Activated B cell treated with CpG ODN at 0.5 μM for 24 hours (primary cell): ENCODE measurements at regions not wholly inside any gene's neighbourhood (a gene's known extent, or its start where the extent isn't known, plus 50 kb on each side); places are given as distances from the start of the nearest gene placed in this dataset.

ENCODE experiments used
- ATAC-seq: fragments of 200-7000 bp; cut with Tn5 transposase; one replicate; pipeline ENCODE4 v1.10.0; 2021; ENCODE audit warnings: low read depth, mild to moderate bottlenecking, moderate library complexity
- CTCF ChIA-PET: fragments of 350-600 bp; sonication (Branson Sonifier 250); formaldehyde crosslinking; loops from one replicate; lab custom pipeline; 2021; ENCODE audit warnings: antibody characterized with exemption; lab: Charles Lee
- POLR2A ChIA-PET: fragments of 350-600 bp; sonication (Branson Sonifier 250); formaldehyde crosslinking; loops from one replicate; lab custom pipeline; 2021; ENCODE audit warnings: antibody characterized with exemption; lab: Charles Lee
- DNase-seq: peaks from one replicate; pipeline ENCODE4 v3.0.0; 2022
- H3K27ac Mint-ChIP-seq: one replicate; pipeline ENCODE4 v1.8.0; 2020; ENCODE audit warnings: mixed read lengths
- H3K27me3 Mint-ChIP-seq: one replicate; pipeline ENCODE4 v1.8.0; 2021; ENCODE audit warnings: mixed read lengths
- H3K36me3 Mint-ChIP-seq: one replicate; pipeline ENCODE4 v1.8.0; 2021; ENCODE audit warnings: low read depth, mixed read lengths
- H3K4me1 Mint-ChIP-seq: one replicate; pipeline ENCODE4 v1.8.0; 2021; ENCODE audit warnings: mixed read lengths
- H3K4me3 Mint-ChIP-seq: one replicate; pipeline ENCODE4 v1.8.0; 2020; ENCODE audit warnings: mild to moderate bottlenecking, mixed read lengths
- H3K9me3 Mint-ChIP-seq: one replicate; pipeline ENCODE4 v1.8.0; 2020; ENCODE audit warnings: mixed read lengths
- intact Hi-C: fragments of 100-400 bp; cut with micrococcal nuclease; formaldehyde crosslinking; loops from one replicate; pipeline ENCODE4 v1.15.1; 2024
- TF ChIP-seq, protein P1 (sequence below): fragments of 200-600 bp; IDR thresholded peaks from one replicate; pipeline ENCODE4 v1.8.0; 2022; ENCODE audit warnings: antibody characterized with exemption, mild to moderate bottlenecking

DNA sequence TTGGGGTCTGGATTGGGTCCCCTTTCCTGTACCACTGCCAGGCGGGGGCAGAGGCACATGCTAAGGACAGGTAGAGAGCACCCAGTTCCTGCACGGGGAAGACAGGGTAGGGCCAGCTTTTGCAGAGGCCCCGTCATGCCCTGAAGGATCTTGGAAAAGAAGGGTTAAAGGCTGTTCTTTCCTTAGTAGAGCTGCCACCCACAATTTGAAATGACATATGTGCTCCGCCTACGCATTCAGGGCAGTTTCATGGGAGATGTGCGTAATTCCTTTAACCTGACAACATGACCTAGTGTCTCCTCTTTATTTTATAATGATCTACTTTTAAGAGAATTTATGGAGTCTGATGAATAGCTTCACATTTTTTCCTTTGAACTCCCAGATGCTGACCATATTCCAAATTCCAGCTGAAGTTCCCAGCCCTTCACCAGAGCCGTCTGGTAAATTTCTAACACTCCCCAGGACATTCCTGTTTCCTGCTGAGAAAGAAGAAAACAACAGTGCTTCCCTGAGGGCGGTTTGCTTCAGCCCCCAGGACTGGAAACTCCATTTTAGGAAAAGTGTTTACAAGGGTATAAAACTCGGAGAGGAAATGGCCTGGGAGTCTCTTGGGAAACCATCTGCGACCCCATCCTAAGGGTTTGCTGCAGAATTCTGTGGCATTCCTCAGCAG lies 58.9 kb upstream of the PLEKHG3 start:
- TF ChIP-seq, protein P1, sequence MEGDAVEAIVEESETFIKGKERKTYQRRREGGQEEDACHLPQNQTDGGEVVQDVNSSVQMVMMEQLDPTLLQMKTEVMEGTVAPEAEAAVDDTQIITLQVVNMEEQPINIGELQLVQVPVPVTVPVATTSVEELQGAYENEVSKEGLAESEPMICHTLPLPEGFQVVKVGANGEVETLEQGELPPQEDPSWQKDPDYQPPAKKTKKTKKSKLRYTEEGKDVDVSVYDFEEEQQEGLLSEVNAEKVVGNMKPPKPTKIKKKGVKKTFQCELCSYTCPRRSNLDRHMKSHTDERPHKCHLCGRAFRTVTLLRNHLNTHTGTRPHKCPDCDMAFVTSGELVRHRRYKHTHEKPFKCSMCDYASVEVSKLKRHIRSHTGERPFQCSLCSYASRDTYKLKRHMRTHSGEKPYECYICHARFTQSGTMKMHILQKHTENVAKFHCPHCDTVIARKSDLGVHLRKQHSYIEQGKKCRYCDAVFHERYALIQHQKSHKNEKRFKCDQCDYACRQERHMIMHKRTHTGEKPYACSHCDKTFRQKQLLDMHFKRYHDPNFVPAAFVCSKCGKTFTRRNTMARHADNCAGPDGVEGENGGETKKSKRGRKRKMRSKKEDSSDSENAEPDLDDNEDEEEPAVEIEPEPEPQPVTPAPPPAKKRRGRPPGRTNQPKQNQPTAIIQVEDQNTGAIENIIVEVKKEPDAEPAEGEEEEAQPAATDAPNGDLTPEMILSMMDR, result no peak
- no peak for DNase-seq
- Mint-ChIP-seq H3K4me3 (no peak overlapping the region), H3K4me1 (no peaks in the 10 kb centered on the region), H3K9me3 (peaks cover 2% of the 10 kb centered on the region), H3K27ac (no peak overlapping the region), H3K27me3 (peaks cover 13% of the 10 kb centered on the region), H3K36me3 (no peaks in the 10 kb centered on the region)
- intact Hi-C loops, result no loop called here
- POLR2A ChIA-PET, result no interaction called here
- CTCF ChIA-PET, result no interaction called here
- no peak for ATAC-seq

DNA sequence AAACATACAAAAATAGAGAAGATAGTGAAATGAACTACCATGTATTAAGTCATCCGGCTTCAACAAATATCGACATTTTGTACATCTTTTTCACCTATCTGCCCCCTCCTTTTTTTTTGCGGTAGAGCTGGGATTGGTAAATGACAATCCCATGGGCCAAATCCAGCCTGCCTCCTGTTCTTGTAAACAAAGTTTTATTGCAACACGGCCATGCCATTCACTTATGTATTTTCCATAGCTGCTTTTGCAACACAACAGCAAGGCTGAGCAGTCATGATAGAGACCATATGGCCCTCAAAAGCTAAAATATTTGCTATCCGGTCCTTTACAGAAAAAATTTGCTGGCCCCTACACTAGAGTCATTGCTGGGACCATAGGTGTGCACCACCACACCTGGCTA lies 58.1 kb upstream of the PLEKHG3 start:
- no peak overlapping the region for H3K4me3 Mint-ChIP-seq
- CTCF ChIA-PET, result no interaction called here
- POLR2A ChIA-PET, result no interaction called here
- peaks cover 2% of the 10 kb centered on the region for H3K9me3 Mint-ChIP-seq
- ATAC-seq, result no peak
- H3K27ac Mint-ChIP-seq, result no peak overlapping the region
- no peaks in the 10 kb centered on the region for H3K36me3 Mint-ChIP-seq
- no peaks in the 10 kb centered on the region for H3K4me1 Mint-ChIP-seq
- peaks cover 13% of the 10 kb centered on the region for H3K27me3 Mint-ChIP-seq
- TF ChIP-seq, protein P1, result no peak
- DNase-seq, result no peak
- intact Hi-C loops, result no loop called here

DNA sequence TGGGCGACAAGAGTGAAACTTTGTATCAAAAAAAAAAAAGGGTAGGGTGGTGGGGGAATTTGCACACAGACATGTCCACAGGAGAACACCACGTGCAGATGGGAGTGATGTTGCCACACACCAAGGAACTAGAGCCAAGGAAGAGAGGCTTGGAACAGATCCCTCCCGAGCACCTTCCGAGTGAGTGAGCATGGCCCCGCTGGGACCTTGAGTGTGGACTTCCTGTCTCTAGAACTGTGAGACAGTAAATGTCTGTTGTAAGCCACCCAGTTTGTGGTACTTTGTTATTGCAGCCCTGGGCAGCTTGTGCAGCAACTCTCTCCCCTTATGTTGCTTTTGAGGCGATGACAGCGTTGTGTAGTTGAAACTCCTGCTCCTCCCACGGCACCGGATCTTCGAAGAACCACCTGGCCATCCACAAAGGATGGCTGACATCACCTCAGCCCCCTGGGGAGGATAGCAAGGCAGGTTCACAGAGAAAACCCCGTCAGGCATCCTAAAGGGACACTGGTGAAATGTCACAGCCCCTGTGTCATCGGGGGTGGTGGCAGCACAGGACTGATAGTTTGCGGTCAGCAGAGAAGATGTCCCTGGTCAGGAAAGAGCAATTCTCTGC lies 54.7 kb upstream of the PLEKHG3 start:
- CTCF ChIA-PET, result interaction anchor here (1.6 kb wide), 1 partner anchor 13 kb away, joined by 4 read pairs; no protein-coding TSS in a partner anchor
- H3K27me3 Mint-ChIP-seq, result peaks cover 4% of the 10 kb centered on the region
- no peaks in the 10 kb centered on the region for H3K36me3 Mint-ChIP-seq
- POLR2A ChIA-PET, result no interaction called here
- H3K4me1 Mint-ChIP-seq, result no peaks in the 10 kb centered on the region
- DNase-seq, result no peak
- TF ChIP-seq, protein P1, result no peak
- H3K27ac Mint-ChIP-seq, result no peak overlapping the region
- intact Hi-C loops, result no loop called here
- H3K4me3 Mint-ChIP-seq, result no peak overlapping the region
- ATAC-seq, result no peak
- H3K9me3 Mint-ChIP-seq, result no peaks in the 10 kb centered on the region

DNA sequence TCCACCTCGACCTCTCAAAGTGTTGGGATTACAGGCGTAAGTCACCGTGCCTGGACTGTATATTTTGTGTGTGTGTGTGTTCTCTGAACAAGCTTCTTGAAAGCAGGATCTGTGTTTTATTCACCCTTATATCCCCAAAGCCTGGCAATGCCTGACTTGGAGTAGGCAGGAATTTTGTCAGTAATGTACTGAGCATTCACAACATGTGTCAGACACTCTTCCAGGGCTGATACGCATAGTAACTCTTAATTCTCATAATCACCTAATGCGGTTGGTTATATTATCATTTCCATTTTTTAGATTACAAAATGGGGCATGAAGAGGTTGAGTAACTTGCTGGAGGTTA lies 50.4 kb upstream of the PLEKHG3 start:
- ChIA-PET CTCF (interaction anchor here (1.0 to 1.2 kb wide), 2 partner anchors 17 to 310 kb away, joined by 3 to 6 read pairs; no protein-coding TSS in a partner anchor), POLR2A (no interaction called here)
- TF ChIP-seq, protein P1, result no peak
- Mint-ChIP-seq H3K27ac (no peak overlapping the region), H3K27me3 (peaks cover 8% of the 10 kb centered on the region), H3K4me3 (no peak overlapping the region), H3K9me3 (no peaks in the 10 kb centered on the region), H3K4me1 (peaks cover 3% of the 10 kb centered on the region), H3K36me3 (no peaks in the 10 kb centered on the region)
- intact Hi-C loops, result no loop called here
- DNase-seq (no peak), ATAC-seq (no peak)

DNA sequence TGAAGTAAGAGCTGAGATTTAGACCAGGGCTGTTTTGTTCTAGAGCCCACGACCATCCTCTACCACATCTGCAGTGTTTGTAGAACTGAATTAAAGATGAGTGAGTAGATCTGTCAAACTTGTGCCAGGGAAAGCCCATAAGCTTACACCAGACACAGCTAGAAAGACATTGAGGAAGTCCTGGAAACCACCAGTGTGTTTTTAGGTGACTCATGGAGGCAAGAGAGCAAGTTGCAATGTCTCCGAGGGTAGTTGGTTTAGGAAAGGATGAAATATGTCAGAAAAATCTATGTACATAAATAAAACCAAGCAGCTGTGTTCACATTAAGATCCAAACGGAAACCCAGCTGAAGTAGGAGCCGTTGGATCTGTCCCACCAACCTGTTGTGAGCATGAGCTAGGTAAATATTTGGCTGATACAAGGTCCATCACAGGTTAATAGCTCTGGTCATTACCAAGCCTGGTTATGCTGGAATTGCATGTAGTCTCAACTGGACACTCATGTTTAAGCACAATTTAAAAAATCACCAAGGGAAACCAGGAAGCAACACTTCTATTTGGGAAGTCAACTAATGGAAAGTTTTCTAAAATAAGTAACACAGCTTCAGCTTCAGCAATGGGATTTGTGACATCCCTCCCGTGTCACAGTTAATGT lies 49.9 kb upstream of the PLEKHG3 start:
- Mint-ChIP-seq H3K36me3 (no peaks in the 10 kb centered on the region), H3K9me3 (no peaks in the 10 kb centered on the region), H3K27ac (no peak overlapping the region), H3K4me3 (no peak overlapping the region), H3K4me1 (peaks cover 8% of the 10 kb centered on the region), H3K27me3 (peaks cover 10% of the 10 kb centered on the region)
- intact Hi-C loops, result no loop called here
- ATAC-seq (no peak), DNase-seq (no peak)
- ChIA-PET CTCF (interaction anchor here (1.0 to 1.2 kb wide), 2 partner anchors 18 to 310 kb away, joined by 3 to 6 read pairs; no protein-coding TSS in a partner anchor), POLR2A (no interaction called here)
- TF ChIP-seq, protein P1, result no peak
